Small intestine (tissue), 7 donors: ENCODE measurements at regions not wholly inside any gene's neighbourhood (a gene's known extent, or its start where the extent isn't known, plus 50 kb on each side); places are given as distances from the start of the nearest gene placed in this dataset.
"Not testable (repeated sequence)": the region's sequence is repeated elsewhere in the genome, so short reads cannot be mapped to it uniquely, and the experiment has no call there.

Source experiments
- DNase-seq, 2 donors: peaks; one replicate each; pipeline versions ENCODE4 v3.0.0 to v3.0.0-alpha.2; 2013
- FAIRE-seq: peaks from 2 replicates; lab custom pipeline; 2012; peaks lifted over from hg19 to GRCh38; lab: Jason Lieb, UNC
- H3K27ac ChIP-seq, 3 donors: one replicate each; pipeline ENCODE4 v1.5.1; 2013; ENCODE audit warnings: low read length in 2 of 3, mild to moderate bottlenecking in 2 of 3, control low read depth in 1 of 3, inconsistent platforms in 1 of 3, low read depth in 1 of 3, moderate library complexity in 1 of 3
- H3K27me3 ChIP-seq, 3 donors: one replicate each; pipeline ENCODE4 v1.6.1; 2013; ENCODE audit warnings: low read length in 3 of 3, inconsistent platforms in 1 of 3; ENCODE audit not compliant: control insufficient read depth in 3 of 3, insufficient read depth in 3 of 3
- H3K36me3 ChIP-seq, 3 donors: one replicate each; pipeline ENCODE4 v1.6.1; 2013; ENCODE audit warnings: low read length in 3 of 3, inconsistent platforms in 1 of 3, low read depth in 1 of 3, mild to moderate bottlenecking in 1 of 3, moderate library complexity in 1 of 3; ENCODE audit not compliant: control insufficient read depth in 3 of 3, insufficient read depth in 2 of 3
- H3K4me1 ChIP-seq, 3 donors: one replicate each; pipeline ENCODE4 v1.6.1; 2013; ENCODE audit warnings: low read length in 2 of 3, inconsistent platforms in 1 of 3, low read depth in 1 of 3, mild to moderate bottlenecking in 1 of 3, moderate library complexity in 1 of 3; ENCODE audit not compliant: control insufficient read depth in 3 of 3, insufficient read depth in 2 of 3
- H3K4me3 ChIP-seq, 3 donors: one replicate each; pipeline ENCODE4 v1.5.1; 2013; ENCODE audit warnings: low read length in 3 of 3, control low read depth in 1 of 3, inconsistent platforms in 1 of 3, low read depth in 1 of 3, mild to moderate bottlenecking in 1 of 3, moderate library complexity in 1 of 3
- H3K9me3 ChIP-seq, 2 donors: one replicate each; pipeline ENCODE4 v1.6.1; 2013; ENCODE audit warnings: low read depth in 1 of 2, low read length in 1 of 2; ENCODE audit not compliant: control insufficient read depth in 2 of 2, insufficient read depth in 1 of 2
- WGBS, 3 donors: extraction: QIAGEN DNeasy Blood & Tissue Kit; methylation state at CpG; one replicate each; pipeline ENCODE4 v1.1.7; 2013; 5-methylcytosine and 5-hydroxymethylcytosine counted together
- donor health status: healthy with polysubstance abuse.
- donor health status: control.
- donor health status: control.
- donor health status: Bipolar disorder and iron deficiency.
- donor health status: healthy.

DNA sequence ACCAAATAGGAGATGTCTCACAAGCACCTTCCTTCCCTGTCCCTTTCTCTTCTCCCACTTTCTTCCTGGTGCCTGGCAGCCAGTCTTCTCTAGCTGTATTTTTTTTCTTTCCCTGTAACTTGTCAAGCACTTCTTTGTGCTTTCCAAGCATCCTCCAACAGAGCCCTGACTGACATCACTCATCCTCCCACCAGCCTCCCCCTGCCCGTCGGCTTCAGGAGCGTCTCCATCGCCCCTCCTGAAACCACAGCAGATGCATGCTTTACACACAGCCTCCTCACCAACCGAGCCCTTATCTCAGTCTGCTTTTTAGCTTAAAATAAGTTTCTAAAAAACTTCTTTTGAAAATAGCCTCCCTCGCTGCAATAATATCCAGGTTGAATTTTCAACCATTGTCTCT lies 268.7 kb upstream of the CDH5 start:
- WGBS, 3 donors: 63 to 70% (median 64%) methylated on average over 6 of the region's 6 CpGs
- H3K4me1 ChIP-seq: no peaks in the 10 kb centered on the region
- DNase-seq (no peak), FAIRE-seq (no peak)
- H3K9me3 ChIP-seq: no peaks in the 10 kb centered on the region
- no peaks in the 10 kb centered on the region for H3K27me3 ChIP-seq
- H3K4me3 ChIP-seq: no peak overlapping the region
- no peaks in the 10 kb centered on the region for H3K36me3 ChIP-seq
- no peak overlapping the region for H3K27ac ChIP-seq

DNA sequence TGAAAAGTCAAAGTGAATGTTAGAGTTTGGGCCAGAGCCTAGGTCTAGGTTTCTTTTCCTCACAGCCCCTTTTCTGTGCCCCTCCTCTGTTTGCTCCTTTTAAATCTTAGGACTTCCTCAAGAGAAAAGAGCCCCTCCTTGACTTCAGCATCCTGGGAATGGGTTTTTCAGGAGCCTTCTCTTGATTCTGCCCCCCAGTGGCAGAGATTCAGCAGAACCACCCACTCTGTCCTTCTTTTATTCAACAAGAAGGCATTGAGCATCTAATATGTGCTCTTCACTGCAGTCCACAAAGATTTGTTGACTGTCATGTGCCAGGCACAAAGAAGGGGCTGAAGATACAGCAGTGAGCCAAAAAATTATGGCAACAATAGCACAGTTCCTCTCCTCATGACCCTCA lies 270.8 kb upstream of the CDH5 start:
- Histone ChIP-seq H3K27me3 (no peaks in the 10 kb centered on the region), H3K4me1 (no peaks in the 10 kb centered on the region), H3K27ac (no peak overlapping the region), H3K4me3 (no peak overlapping the region), H3K9me3 (no peaks in the 10 kb centered on the region), H3K36me3 (no peaks in the 10 kb centered on the region)
- no peak for DNase-seq
- FAIRE-seq: no peak

DNA sequence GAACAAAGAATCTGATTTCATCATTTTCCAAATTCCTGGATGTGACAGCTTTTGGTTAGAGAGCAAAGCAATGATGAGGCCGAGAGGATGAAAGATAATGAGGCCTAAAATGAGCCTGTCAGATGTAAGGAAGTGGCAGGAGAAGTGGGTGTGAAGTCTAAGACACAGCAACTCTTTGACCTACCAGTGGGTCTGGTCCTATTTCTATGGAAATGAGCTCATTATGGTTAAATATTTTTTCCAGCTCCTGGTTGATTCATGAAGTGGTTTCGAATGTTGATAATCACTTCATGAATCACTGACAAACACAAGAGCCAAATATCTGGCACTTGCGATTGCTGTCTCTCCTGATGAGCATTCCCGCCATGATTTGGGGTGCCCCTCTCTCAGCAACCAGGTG lies 273.3 kb upstream of the CDH5 start:
- DNase-seq (no peak), FAIRE-seq (no peak)
- Histone ChIP-seq H3K27me3 (no peaks in the 10 kb centered on the region), H3K4me3 (no peak overlapping the region), H3K4me1 (no peaks in the 10 kb centered on the region), H3K36me3 (no peaks in the 10 kb centered on the region), H3K27ac (no peak overlapping the region), H3K9me3 (no peaks in the 10 kb centered on the region)
- WGBS, 3 donors: 76 to 84% (median 81%) methylated on average over 4 of the region's 4 CpGs

DNA sequence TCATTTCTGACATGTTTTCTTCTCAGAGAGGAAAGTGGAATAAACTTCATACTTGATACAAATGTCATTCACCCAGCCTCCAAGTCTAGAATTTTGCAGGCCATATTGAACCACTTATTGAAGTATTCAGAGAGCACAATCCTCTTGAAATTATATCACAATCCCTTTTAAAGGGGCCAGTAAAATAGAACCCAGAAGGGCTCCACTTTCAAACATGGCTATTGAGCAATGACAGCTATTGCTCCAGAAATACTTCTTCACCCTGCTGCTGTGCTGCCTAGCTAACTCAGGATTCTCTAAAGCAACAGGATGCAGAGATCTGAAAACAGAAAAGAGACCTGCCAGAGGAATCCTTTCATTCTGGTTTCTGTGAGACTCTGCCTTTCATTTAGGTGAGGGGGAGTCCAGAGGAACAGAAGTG lies 275.0 kb upstream of the CDH5 start:
- Histone ChIP-seq H3K27me3 (no peaks in the 10 kb centered on the region), H3K4me1 (no peaks in the 10 kb centered on the region), H3K36me3 (no peaks in the 10 kb centered on the region), H3K9me3 (no peaks in the 10 kb centered on the region), H3K4me3 (no peak overlapping the region), H3K27ac (no peak overlapping the region)
- FAIRE-seq (no peak), DNase-seq (no peak)

DNA sequence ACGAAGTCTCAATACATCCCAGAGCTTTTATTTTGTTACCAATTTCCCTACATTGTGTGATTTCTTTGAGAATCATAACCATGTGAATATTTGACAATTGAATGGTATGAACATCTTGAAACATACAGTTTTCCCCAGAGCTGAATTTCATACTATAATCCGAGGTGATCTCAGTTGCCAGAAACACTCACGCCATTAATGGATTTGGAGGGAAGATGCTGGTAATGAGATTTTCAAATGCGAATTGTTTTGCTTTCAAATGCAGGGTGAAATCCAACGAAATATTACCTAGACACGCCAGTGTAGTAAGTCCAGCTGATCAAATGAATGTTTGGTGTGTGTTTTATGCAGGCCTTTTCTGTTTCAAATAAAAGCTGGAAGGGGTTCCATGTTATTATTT lies 277.8 kb upstream of the CDH5 start:
- no peak overlapping the region for H3K4me3 ChIP-seq
- 70 to 84% (median 71%) methylated on average over 6 of the region's 6 CpGs for WGBS, 3 donors
- FAIRE-seq: no peak

DNA sequence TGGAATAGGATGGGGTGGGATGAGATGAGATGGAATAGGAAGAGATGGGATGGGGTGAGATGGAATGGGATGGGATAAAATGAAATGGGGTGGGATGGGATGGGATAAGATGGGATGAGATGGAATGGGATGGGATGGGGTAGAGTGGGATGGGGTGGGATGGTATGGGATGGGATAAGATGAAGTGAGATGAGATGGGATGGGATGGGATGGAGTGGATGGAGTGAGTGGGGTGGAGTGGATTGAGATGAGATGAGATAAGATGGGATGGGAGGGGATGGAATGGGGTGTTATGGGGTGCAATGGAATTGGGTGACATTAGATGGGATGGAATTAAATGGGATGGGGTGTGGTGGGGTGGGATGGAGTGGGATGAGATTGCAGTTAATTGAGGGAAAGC lies 279.2 kb upstream of the CDH5 start:
- H3K27me3 ChIP-seq: no peaks in the 10 kb centered on the region
- no peaks in the 10 kb centered on the region for H3K4me1 ChIP-seq
- DNase-seq (no peak), FAIRE-seq (no peak)
- H3K36me3 ChIP-seq: no peaks in the 10 kb centered on the region
- no peak overlapping the region for H3K27ac ChIP-seq
- no peak overlapping the region for H3K4me3 ChIP-seq
- no peaks in the 10 kb centered on the region for H3K9me3 ChIP-seq

More for the DNA sequence above, 277.8 kb upstream of the CDH5 start:
- Histone ChIP-seq H3K9me3 (no peaks in the 10 kb centered on the region), H3K4me1 (no peaks in the 10 kb centered on the region), H3K27me3 (no peaks in the 10 kb centered on the region), H3K27ac (no peak overlapping the region), H3K36me3 (no peaks in the 10 kb centered on the region)
- no peak for DNase-seq

DNA sequence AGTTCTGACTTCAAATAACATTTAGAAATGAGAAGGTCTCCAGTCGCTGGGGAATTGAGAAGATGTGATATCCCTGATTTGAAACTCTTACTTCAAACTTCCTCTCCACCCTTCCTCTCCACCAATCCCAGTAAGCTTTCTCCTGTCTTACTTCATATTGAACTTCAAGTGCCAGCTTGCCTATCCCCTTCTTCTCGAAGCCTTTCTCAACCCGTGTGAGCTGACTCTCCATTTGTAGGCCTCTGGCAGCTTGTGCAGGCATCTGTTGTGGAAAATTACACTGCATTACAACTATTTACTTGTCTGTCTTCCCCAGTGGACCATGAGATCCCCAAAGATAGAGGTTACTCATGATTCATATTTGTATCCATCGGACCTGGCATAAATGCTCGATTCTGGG lies 280.8 kb upstream of the CDH5 start:
- no peak for FAIRE-seq

DNA sequence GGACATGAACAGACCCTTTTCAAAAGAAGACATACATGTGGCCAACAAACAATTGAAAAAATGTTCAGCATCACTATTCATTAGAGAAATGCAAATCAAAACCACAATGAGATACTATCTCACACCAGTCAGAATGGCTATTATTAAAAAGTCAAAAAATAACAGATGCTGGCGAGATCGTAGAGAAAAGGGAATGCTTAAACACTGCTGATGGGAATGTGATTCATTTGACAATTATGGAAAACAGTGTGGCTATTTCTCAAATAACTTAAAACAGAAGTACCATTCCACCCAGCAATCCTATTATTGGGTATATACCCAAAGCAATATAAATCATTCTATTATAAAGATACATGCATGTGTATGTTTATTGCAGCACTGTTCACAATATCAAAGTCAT lies 281.8 kb upstream of the CDH5 start:
- H3K36me3 ChIP-seq, H3K9me3 ChIP-seq, H3K27ac ChIP-seq, H3K4me1 ChIP-seq, H3K4me3 ChIP-seq, FAIRE-seq, DNase-seq, H3K27me3 ChIP-seq: not testable (repeated sequence)
- 84 to 92% (median 89%) methylated on average over 2 of the region's 2 CpGs for WGBS, 3 donors

More for the DNA sequence above, 280.8 kb upstream of the CDH5 start:
- WGBS, 3 donors: 80 to 90% (median 81%) methylated on average over 5 of the region's 5 CpGs
- DNase-seq: no peak
- H3K4me3 ChIP-seq: no peak overlapping the region
- H3K4me1 ChIP-seq: no peaks in the 10 kb centered on the region
- no peaks in the 10 kb centered on the region for H3K36me3 ChIP-seq
- H3K9me3 ChIP-seq: no peaks in the 10 kb centered on the region
- no peaks in the 10 kb centered on the region for H3K27me3 ChIP-seq
- H3K27ac ChIP-seq: no peak overlapping the region

DNA sequence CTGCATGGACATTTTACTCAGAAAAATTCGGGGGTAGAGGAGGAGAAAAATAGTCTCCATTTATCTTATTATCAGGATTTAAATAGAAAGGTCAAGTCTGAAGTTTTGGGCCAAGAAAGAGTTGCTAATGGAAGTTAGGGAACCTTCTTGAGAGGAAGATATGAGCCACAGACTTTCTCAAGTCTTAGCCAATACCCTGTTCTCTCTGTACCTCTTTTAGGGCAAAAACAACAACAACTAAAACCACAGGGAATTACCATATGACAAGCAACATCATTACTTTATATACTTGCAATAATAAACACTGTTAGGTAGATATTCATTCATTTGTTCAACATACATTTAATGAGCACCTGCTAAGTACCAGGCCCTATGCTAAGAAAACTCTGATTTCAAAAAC lies 282.2 kb upstream of the CDH5 start:
- Histone ChIP-seq H3K27me3 (no peaks in the 10 kb centered on the region), H3K4me1 (no peaks in the 10 kb centered on the region), H3K4me3 (no peak overlapping the region), H3K27ac (no peak overlapping the region), H3K36me3 (no peaks in the 10 kb centered on the region), H3K9me3 (no peaks in the 10 kb centered on the region)
- WGBS, 3 donors: 7 to 34% (median 17%) methylated on average over 1 of the region's 1 CpG
- no peak for DNase-seq
- no peak for FAIRE-seq
